GM21515 (cell line): ENCODE measurements at regions not wholly inside any gene's neighbourhood (a gene's known extent, or its start where the extent isn't known, plus 50 kb on each side); places are given as distances from the start of the nearest gene placed in this dataset.

Experiments
- ATAC-seq: cut with Tn5 transposase; IDR thresholded peaks from one replicate; pipeline ENCODE4 v1.9.1; 2021; ENCODE audit not compliant: unreplicated experiment

DNA sequence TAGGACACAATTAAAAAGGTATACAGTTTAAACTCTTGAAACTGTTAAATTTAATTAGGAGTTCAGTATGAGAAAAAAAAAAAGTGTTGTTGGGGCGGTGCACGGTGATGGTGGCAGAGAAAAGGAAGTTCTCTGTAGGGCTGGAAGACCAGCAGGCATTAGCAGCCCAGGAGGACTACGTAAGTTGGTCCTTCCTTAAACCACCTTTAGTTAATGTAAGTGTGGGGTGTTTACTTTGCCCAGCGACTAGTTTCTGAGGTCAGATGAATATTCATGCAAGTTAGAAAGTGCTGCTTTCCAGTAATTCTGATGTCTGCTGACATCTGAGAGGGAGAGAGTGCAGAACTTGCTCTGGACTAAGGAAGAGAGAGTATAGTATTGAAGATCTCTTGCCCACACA is 54.9 kb downstream of the NKX2-1 start:
- no peak for ATAC-seq

DNA sequence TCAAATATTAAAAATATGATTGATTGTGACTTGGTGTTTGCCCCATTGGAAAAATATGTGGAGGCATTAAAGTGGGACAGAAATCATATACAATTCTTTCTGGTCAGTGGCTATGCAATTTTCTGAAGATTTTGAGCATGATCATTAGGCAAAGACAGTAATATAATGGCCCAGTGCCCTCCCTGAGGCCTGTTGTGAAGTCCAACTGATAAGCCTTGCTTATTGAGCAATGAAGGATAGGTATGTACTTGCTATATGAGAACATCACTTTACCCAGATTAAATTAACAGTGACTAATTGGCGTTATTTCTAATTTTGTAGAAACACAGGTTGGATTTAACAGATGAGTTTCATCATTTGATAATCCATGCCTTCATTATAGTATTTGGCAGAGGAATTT is 57.1 kb downstream of the NKX2-1 start:
- ATAC-seq, result no peak

DNA sequence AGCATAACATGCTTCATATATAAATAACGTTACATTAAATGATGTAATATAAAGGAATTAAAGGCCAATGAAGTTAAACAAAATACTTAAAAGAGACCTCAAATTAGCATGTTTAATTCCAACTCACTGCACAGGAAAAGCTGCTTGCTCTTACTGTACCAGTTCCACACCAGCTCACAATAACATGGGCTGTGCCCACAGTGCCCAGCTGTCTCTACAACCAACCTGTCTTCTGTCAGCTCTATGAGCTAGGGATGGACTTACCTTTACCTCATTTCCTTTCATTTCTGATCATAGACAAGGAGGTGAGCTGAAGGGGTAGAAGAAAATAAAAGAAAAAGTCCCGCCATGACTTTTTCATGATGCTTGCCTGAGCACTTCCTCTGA is 64.8 kb downstream of the NKX2-1 start:
- no peak for ATAC-seq

DNA sequence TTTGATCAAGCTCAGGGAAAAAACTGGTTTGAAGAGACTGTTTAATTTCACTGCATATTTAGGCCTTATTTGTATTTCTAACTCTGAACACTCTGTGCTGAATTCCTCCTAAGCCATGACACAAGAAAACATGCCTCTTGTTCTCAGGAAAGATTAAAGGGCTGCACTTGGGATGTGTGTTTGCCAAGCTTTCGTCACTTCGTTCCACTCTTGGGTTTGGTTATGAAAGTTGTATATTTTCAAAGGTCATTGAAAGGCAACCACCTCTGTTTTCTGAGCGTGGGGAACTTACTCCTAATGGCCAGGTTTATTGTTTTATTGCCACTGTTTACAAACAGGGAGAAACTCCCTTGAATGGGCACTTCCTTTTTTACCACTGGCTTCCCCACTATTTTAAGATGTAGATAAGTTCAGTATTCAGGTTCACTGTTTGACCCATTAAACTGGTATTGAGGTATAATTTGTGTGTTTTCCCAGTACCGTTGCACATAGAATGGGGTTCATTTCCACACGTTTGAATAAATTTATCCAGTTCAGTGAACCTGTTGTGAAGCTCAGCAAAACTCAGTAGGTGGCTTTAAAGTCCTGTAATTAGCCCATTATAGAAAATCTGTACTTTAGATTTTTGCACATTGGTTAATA is 65.3 kb downstream of the NKX2-1 start:
- no peak for ATAC-seq

DNA sequence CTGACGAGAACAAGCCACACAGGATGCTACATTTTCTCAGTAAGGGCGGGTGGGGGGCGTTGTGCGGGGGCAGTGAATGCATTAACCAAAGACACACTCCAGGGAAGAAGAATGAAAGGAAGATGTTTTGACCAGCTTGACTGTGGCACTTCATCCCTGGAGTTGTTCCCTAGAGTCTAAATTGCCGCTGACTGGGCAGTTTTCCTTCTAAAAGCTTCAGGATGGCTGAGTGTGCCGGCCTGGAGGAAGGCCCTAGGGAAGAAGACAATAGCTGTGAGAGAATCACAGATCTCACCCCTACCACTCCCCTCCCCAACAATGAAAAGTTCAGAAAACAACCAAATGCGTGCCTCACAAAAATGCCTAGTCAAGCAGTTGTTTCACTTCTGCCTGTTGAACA is 67.2 kb downstream of the NKX2-1 start:
- no peak for ATAC-seq

DNA sequence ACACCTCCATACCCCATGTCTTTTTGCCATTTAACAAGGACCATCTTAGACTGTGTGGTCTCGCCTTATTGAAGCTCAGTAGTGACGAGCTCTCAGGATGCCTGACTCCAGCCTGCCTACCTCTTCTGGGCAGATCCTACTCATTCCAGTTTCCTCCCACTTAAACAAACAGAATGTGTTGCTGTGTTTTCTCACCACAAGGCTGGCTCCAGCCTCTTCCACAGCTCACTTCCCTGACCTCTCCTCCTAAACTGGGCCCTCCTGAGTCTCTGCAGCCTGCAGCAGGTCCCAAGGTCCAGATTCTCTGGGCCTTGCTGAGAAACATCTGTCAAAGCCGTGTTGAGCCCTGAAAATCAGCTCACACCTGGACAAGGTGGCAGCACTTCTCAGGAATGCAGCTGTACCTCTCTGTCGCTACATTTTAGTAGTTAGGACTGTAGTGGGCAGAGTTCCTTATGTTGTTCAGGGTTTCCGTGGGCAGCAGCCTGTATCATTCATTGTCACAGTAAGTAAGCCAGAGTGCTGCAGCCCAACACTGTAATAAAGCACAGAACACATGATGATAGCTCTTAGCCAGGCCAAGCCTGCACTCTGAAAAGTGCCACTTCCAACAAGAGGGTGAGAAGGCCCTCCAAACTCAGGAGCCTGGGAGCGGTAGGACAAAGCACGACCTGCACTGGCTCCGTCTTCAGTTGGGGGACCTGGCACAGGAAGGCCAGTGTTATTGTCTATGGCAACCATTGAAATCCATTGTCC is 68.5 kb downstream of the NKX2-1 start:
- no peak for ATAC-seq

DNA sequence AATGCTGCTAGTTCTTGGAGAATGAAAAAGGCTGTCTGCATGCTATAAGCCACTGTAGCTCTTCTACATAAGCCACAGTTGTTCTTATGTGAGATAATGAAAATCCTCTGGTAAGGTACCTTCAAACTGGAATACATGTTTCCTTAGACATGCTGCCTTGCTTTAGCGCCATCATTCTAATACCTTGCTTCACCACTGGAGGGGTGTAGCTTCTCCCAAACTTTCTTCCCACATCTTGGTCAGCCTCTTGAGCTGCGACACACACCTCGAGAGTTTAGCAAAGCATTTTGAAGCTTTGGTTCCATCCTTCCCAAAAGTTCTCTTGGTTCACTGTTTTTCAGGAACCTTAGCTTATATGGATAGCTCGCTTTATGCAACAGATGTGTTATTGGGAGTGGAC is 69.5 kb downstream of the NKX2-1 start:
- no peak for ATAC-seq

DNA sequence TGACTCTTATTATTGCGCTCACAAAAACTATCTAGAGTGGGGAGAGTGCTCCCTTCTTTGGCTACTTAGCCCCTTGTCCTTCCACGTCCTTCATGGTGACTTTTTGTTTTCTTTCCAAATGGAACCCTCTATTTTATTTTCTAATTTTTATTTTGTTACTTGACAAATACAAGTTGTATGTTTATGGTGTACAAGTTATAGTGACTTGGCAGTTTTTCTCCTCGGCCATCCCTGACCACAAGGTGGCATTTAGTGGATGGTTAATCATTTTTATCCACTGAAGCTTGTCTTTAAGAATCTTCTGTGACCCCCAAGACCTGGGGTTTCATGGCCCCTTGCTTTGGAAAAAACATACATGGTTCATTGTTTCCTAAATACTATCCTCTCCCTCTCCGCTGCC is 70.1 kb downstream of the NKX2-1 start:
- no peak for ATAC-seq

DNA sequence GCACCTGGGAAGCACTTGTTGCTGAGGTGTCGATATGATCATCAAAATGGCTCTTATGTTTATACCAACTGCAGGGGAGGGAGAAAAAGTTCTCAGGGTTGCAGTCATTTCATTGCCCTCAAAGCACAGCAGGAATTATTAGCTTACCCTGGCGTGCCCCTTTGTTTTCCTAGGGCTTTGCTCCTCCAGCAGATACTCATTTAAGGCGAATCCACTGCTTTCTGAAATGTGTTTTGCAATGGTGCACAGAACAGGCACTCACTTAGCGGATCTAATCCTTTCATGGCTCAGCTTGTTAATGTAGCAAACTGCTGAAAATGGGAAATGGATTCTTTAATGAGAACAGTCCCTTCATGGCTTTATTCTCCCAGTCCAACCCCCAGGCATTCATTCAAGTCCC is 76.7 kb downstream of the NKX2-1 start:
- no peak for ATAC-seq

DNA sequence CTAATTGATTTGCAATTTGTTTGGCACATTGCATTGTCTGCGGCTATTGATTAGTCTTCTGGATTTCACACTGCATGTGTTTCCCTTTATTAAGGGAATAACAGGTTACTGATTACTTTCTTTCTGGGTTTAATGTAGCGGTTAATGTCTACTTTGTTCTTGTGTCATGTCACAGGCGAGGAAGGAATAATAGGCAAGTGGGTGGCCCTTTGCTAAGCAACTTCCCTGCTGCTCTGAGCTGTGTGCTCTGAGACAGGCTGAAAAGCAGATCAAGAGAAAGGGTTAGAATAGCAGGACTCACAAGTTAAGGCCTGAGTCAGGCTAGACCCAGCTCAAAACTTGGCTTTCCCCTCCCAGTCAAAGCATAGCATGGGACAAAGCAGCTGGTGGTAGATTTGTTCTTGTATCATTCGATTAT is 77.2 kb downstream of the NKX2-1 start:
- no peak for ATAC-seq

DNA sequence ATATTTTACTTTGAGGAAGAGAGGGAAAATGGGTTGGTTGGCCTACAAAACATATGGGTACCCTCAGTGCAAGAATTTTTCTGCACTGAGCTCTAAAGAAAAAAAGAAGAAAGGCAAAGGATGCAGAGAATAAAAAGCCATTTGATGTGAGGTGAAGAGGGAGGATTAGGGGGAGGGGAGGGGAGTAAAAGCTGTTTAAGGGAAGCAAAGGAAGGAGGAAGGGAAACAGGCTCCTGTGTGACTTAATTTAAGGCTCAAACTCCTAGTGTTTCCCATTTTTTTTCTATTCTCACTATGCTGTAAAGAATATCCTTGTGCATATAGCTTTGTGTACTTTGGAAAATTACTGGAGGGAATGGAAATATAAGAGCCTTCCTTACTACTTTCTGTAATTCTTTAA is 78.7 kb downstream of the NKX2-1 start:
- no peak for ATAC-seq

DNA sequence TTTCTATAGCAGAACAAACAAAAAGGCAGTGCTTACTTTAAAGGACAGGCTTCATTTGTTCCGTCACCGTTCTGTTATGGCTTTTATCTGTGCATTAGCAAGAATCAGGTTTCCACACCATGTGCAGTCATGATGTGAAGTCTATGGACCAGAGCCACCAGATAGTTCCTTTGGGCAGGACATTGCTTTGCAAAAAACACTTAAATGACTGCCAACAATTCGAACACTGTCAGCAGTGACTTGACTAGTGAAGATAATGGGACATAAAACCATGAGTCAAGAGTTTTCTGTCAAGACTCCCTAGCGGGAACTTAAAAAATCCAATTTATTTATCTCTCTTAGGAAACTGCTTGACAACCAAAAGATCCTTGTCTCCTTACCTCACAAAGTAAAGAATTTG is 80.3 kb downstream of the NKX2-1 start:
- ATAC-seq, result no peak

DNA sequence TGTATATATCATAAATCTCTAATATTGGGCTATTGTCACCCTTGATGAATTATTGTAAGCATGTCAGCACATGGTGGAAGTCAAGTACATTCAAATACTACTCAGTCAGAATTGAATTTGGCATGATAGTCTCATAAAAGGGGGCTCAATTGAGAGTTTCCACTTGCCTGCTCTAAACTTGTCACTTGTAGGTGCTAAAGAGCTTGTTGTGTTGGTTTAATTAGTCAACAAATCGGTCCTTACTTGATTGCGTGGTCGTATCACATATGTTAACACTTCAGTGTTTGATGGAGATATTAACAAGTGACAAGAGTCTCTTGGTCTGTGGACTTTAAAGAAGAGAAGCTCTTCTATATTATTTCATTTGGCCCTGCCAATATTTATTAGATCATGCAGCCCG is 81.1 kb downstream of the NKX2-1 start:
- no peak for ATAC-seq

DNA sequence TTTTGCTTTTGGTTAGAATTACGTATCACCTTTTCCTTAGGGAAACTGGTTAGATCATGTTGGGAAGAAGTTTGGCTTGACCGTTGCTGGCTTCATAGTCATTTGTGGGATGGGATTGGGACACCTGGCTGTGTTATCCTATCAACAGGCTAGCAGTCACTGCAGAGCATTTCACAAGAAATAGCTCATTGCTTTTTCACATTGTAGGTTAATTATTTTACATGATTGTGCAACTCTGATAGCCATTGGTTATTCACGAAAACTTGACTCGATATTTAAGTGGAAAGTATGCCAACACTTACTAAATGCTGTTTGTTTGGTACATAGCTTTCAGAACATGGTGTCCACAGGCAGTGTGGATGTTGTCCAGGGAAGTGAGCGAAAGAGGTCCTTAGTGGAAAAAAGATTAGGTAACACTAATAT is 89.4 kb downstream of the NKX2-1 start:
- ATAC-seq, result no peak

DNA sequence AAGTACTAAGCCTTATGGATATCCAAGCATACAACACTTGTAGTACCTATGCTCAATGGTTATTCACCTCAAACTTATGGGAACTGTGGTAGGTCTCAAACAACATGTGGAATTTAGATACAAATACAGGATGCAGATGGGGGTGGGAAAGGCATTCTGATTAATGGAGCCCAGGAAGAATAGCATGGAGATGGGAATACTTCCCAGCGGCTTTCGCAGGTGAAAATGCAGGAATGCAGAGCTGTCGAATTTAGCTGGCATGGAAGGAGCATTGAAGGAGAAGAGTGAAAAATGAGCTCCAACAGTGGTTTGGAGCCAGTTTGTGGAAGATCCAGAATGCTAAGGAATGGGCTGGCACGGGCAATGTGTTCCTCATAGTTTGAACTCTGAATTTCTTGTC is 89.9 kb downstream of the NKX2-1 start:
- ATAC-seq, result no peak

DNA sequence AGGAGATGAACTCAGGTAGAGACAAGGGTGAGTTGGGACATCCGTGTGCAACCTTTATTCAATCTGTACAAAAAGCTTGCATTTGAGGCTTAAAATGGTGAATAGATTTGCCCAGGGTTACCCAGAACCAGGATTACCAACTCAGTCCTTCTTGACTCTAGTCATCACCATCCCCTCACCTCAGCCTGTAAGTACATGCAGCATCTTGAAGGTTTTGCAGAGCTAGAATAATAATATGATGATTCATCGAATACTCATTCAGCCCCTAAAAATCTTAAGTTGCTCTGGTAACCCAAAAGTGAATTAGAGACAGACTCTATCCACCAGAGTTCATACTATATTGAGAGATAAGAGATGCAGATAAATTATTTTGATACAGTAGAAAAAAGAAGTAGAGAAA is 90.3 kb downstream of the NKX2-1 start:
- no peak for ATAC-seq

DNA sequence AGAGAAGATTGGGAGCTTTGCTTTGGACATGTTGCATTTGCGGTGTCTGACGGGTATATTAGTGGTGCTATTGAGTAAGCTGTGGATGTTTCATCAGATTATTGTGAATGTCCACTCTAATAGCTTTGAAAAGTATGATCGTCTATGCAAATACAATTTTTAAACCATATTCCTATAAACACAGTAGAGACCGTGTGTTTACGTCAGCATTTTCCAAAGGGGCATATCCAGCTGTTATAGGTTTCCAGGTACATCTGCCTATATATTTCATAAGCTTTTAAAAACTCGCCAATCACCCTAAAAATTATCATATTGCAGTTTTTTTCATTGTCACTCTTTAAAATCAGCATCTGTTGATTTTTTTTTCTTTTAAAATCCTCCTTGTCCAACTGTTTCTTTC is 91.7 kb downstream of the NKX2-1 start:
- ATAC-seq, result no peak

DNA sequence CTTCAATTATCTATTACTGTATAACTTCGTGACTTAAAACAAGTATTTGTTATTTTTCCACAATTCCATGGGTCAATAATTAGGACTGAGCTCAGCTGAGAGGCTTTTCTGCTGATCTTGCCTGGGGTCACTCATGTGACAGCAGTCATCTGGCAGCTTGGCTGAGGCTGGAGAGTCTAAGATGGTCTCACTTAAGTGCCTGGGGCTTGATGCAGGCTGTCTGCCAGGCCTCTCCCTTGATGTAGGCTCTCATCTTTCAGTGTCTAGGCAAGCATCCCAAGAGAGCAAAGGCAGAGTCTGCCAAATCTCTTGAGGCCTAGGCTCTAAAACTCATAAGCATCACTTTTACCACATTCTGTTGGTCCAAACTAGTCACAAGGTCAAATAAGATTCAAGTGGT is 93.2 kb downstream of the NKX2-1 start:
- no peak for ATAC-seq

DNA sequence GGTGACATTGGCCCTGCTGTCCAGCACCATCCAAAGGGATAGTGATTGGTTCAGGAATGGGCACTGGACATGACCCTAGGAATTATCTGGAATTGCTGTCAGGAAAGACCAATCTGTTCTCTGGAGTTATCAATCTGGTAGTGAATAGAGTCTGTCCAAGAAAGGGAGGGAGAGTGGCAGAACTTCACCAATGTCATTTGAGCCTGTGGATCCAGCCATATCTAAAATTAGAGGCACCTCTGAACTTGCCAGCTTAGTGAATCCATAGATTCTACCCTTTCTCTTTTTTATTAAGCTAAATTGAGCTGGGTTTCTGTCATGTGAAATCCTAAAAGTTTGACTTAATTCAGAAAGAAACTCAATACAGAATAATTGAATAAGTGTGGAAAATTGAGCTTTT is 93.9 kb downstream of the NKX2-1 start:
- ATAC-seq, result no peak

DNA sequence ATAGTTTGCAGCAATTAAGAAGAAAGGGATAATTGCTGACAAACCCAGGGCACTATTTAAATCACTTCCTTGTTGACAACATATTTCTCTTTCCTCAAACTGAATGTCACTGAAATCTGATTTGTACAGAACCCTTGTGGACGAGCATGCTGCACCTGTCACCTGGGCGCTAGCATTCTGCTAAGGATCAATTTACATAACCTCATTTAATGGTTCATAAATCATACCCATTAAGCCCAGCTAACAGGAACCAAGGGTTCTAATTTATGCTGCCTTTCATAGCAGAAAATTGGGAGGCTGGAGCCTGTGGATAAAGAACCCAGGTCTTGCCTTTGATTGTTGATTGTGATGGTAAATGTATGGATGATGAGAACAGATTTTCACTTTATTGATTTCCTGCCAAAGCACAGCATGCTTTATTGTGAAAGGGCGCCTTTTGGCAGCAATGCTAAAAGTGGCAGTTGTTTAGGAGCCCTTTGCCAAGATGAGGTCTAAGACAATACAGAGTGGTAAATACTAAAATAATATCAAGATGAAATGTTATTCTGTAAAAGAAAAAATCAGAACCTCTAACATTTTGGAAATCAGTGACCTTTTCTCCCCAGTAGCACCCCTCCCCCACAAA is 95.4 kb downstream of the NKX2-1 start:
- ATAC-seq, result no peak

DNA sequence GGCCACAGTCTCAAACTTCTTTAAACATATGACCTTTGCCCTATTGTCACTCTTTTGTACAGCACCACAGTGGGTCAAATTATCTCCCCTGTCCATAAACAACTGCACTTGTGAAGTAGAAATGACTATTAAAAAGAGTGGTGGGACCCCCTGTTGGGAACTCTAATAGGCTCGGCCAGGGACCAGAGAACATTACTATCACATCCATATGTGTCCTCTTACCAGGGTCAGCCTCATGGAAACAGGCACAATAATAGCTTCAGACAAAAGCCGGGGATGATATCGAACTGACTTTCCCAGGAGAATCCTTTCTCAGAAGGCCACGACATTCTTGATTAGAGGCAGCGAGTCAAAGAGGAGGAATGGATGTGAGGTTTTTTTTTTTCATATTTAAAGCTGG is 96.6 kb downstream of the NKX2-1 start:
- ATAC-seq, result no peak

DNA sequence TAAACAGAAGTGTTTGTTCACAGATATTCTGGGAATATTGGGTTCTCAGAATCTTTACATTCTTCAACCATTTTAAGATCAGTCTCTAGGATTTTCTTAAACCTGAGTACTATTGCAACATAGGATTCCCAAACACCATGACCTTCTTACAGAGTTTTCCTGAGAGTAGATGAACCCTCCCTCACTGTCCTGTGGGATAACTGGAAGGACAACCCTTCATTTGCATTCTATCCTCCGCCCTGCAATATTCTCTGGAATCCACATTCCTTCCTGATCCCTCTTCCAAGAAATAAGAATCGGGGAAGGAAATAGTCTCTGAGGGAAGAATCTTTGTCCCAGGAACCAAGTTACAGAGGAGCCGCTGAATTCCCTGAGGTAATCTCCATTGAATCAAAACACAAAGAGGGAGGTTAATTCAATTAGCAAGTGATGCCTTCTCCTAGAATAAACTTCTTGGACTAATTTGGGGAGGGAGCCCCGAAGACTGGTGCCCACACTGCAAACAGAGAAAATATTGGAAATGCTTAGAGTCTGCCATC is 99.8 kb upstream of the MBIP start:
- no peak for ATAC-seq
